ENCODE measurements at regions not wholly inside any gene's neighbourhood (a gene's known extent, or its start where the extent isn't known, plus 50 kb on each side); places are given as distances from the start of the nearest gene placed in this dataset.

GRCh38 chr4:128718768-128719167 is 90.7 kb upstream of the JADE1 start:
- no peak overlapping the region for H3K9ac ChIP-seq (ENCODE audit: low read length)
- H3K4me1 ChIP-seq (ENCODE audit: control insufficient read depth, low read depth, low read length) = peaks cover 4% of the 10 kb centered on the region

GRCh38 chr4:128716338-128716737 is 93.2 kb upstream of the JADE1 start:
- Histone ChIP-seq H3K9me3 (ENCODE audit: control insufficient read depth, low read depth, low read length) (no peaks in the 10 kb centered on the region), H3K36me3 (ENCODE audit: control insufficient read depth, low read depth, low read length) (no peaks in the 10 kb centered on the region), H3K27me3 (ENCODE audit: control insufficient read depth, insufficient read depth, low read length) (no peaks in the 10 kb centered on the region), H3K4me1 (ENCODE audit: control insufficient read depth, low read depth, low read length) (peaks cover 4% of the 10 kb centered on the region), H3K4me3 (ENCODE audit: low read length) (no peak overlapping the region), H3K27ac (ENCODE audit: low read length) (no peak overlapping the region), H3K9ac (ENCODE audit: low read length) (no peak overlapping the region)

More at GRCh38 chr4:128718768-128719167, 90.7 kb upstream of the JADE1 start:
- Histone ChIP-seq H3K36me3 (ENCODE audit: control insufficient read depth, low read depth, low read length) (no peaks in the 10 kb centered on the region), H3K4me3 (ENCODE audit: low read length) (no peak overlapping the region), H3K9me3 (ENCODE audit: control insufficient read depth, low read depth, low read length) (no peaks in the 10 kb centered on the region), H3K27me3 (ENCODE audit: control insufficient read depth, insufficient read depth, low read length) (no peaks in the 10 kb centered on the region), H3K27ac (ENCODE audit: low read length) (no peak overlapping the region)

- Histone ChIP-seq H3K4me1 (ENCODE audit: control insufficient read depth, low read depth, low read length) (peaks cover 4% of the 10 kb centered on the region), H3K9ac (ENCODE audit: low read length) (no peak overlapping the region), H3K27ac (ENCODE audit: low read length) (no peak overlapping the region), H3K4me3 (ENCODE audit: low read length) (no peak overlapping the region), H3K36me3 (ENCODE audit: control insufficient read depth, low read depth, low read length) (no peaks in the 10 kb centered on the region), H3K9me3 (ENCODE audit: control insufficient read depth, low read depth, low read length) (no peaks in the 10 kb centered on the region), H3K27me3 (ENCODE audit: control insufficient read depth, insufficient read depth, low read length) (no peaks in the 10 kb centered on the region)
Observed at GRCh38 chr4:128715616-128716015, 93.9 kb upstream of the JADE1 start.

- H3K9me3 ChIP-seq (ENCODE audit: control insufficient read depth, low read depth, low read length) = no peaks in the 10 kb centered on the region
- no peak overlapping the region for H3K4me3 ChIP-seq (ENCODE audit: low read length)
- H3K4me1 ChIP-seq (ENCODE audit: control insufficient read depth, low read depth, low read length) = peaks cover 7% of the 10 kb centered on the region
- H3K36me3 ChIP-seq (ENCODE audit: control insufficient read depth, low read depth, low read length) = no peaks in the 10 kb centered on the region
- H3K27me3 ChIP-seq (ENCODE audit: control insufficient read depth, insufficient read depth, low read length) = no peaks in the 10 kb centered on the region
- no peak overlapping the region for H3K9ac ChIP-seq (ENCODE audit: low read length)
- no peak overlapping the region for H3K27ac ChIP-seq (ENCODE audit: low read length)
Observed at GRCh38 chr4:128711361-128711760, 98.1 kb upstream of the JADE1 start.

DNA sequence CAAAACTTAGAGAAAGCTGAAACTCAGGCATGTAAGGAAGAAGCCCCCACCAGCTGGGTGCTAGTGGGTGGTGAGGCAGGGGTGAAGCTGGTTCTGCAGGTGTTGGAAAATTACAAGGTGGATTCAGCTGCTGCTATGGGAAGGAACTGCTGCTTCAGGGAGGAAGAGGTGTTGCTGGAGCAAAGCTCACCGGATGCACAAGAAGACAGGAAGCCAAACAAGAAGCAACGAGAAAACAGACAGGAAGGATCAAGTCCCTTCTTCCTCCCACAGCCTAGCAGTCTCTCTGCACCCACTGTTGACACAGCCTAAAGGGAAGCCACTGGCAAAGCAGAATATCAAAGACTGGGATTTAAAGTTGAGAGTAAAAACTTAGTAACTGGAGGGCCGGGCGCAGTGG is 100.2 kb upstream of the JADE1 start:
- Histone ChIP-seq H3K4me1 (ENCODE audit: control insufficient read depth, low read depth, low read length) (peaks cover 7% of the 10 kb centered on the region), H3K4me3 (ENCODE audit: low read length) (no peak overlapping the region), H3K27ac (ENCODE audit: low read length) (no peak overlapping the region), H3K9ac (ENCODE audit: low read length) (no peak overlapping the region), H3K27me3 (ENCODE audit: control insufficient read depth, insufficient read depth, low read length) (no peaks in the 10 kb centered on the region), H3K9me3 (ENCODE audit: control insufficient read depth, low read depth, low read length) (no peaks in the 10 kb centered on the region), H3K36me3 (ENCODE audit: control insufficient read depth, low read depth, low read length) (no peaks in the 10 kb centered on the region)

- H3K27ac ChIP-seq (ENCODE audit: low read length) = no peak overlapping the region
Observed at GRCh38 chr4:128707864-128708263, 101.6 kb upstream of the JADE1 start.

GRCh38 chr4:128703948-128704347 is 105.6 kb upstream of the JADE1 start:
- H3K27me3 ChIP-seq (ENCODE audit: control insufficient read depth, insufficient read depth, low read length) = no peaks in the 10 kb centered on the region
- no peaks in the 10 kb centered on the region for H3K36me3 ChIP-seq (ENCODE audit: control insufficient read depth, low read depth, low read length)
- H3K4me3 ChIP-seq (ENCODE audit: low read length) = no peak overlapping the region
- H3K27ac ChIP-seq (ENCODE audit: low read length) = no peak overlapping the region
- no peaks in the 10 kb centered on the region for H3K9me3 ChIP-seq (ENCODE audit: control insufficient read depth, low read depth, low read length)
- H3K9ac ChIP-seq (ENCODE audit: low read length) = no peak overlapping the region
- H3K4me1 ChIP-seq (ENCODE audit: control insufficient read depth, low read depth, low read length) = no peaks in the 10 kb centered on the region

More at GRCh38 chr4:128707864-128708263, 101.6 kb upstream of the JADE1 start:
- Histone ChIP-seq H3K9ac (ENCODE audit: low read length) (no peak overlapping the region), H3K36me3 (ENCODE audit: control insufficient read depth, low read depth, low read length) (no peaks in the 10 kb centered on the region), H3K27me3 (ENCODE audit: control insufficient read depth, insufficient read depth, low read length) (no peaks in the 10 kb centered on the region), H3K4me3 (ENCODE audit: low read length) (no peak overlapping the region), H3K9me3 (ENCODE audit: control insufficient read depth, low read depth, low read length) (no peaks in the 10 kb centered on the region), H3K4me1 (ENCODE audit: control insufficient read depth, low read depth, low read length) (peaks cover 3% of the 10 kb centered on the region)

- Histone ChIP-seq H3K27ac (ENCODE audit: low read length) (no peak overlapping the region), H3K36me3 (ENCODE audit: control insufficient read depth, low read depth, low read length) (no peaks in the 10 kb centered on the region), H3K27me3 (ENCODE audit: control insufficient read depth, insufficient read depth, low read length) (no peaks in the 10 kb centered on the region)
Observed at GRCh38 chr4:128700659-128701350, 108.7 kb upstream of the JADE1 start.

DNA sequence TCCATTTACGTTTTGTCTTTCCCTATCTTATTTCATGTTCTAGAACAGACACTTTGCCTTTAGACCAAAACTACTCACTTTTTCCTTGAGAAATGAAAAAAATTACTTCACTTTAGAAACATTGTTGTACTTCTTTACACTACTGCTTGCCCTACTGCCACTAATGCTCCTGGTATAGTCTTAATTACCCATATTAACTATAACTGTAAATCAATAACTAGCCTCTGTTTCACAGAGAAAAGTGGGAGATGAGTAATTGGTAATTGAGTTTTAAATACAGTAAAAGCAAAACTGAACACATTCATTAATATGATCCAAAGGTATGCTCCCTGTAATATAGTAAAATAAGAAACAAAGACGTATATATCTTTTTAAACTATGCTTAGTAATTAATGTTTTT is 111.1 kb upstream of the JADE1 start:
- Histone ChIP-seq H3K9me3 (ENCODE audit: control insufficient read depth, low read depth, low read length) (no peaks in the 10 kb centered on the region), H3K9ac (ENCODE audit: low read length) (no peak overlapping the region), H3K27me3 (ENCODE audit: control insufficient read depth, insufficient read depth, low read length) (no peaks in the 10 kb centered on the region), H3K4me1 (ENCODE audit: control insufficient read depth, low read depth, low read length) (no peaks in the 10 kb centered on the region), H3K4me3 (ENCODE audit: low read length) (no peak overlapping the region), H3K36me3 (ENCODE audit: control insufficient read depth, low read depth, low read length) (no peaks in the 10 kb centered on the region), H3K27ac (ENCODE audit: low read length) (no peak overlapping the region)

More at GRCh38 chr4:128700659-128701350, 108.7 kb upstream of the JADE1 start:
- Histone ChIP-seq H3K9ac (ENCODE audit: low read length) (no peak overlapping the region), H3K9me3 (ENCODE audit: control insufficient read depth, low read depth, low read length) (no peaks in the 10 kb centered on the region), H3K4me1 (ENCODE audit: control insufficient read depth, low read depth, low read length) (no peaks in the 10 kb centered on the region), H3K4me3 (ENCODE audit: low read length) (no peak overlapping the region)

- Histone ChIP-seq H3K27ac (ENCODE audit: low read length) (no peak overlapping the region), H3K4me1 (ENCODE audit: control insufficient read depth, low read depth, low read length) (no peaks in the 10 kb centered on the region), H3K9me3 (ENCODE audit: control insufficient read depth, low read depth, low read length) (no peaks in the 10 kb centered on the region), H3K9ac (ENCODE audit: low read length) (no peak overlapping the region), H3K4me3 (ENCODE audit: low read length) (no peak overlapping the region), H3K27me3 (ENCODE audit: control insufficient read depth, insufficient read depth, low read length) (no peaks in the 10 kb centered on the region), H3K36me3 (ENCODE audit: control insufficient read depth, low read depth, low read length) (no peaks in the 10 kb centered on the region)
Observed at GRCh38 chr4:128697323-128697722, 112.2 kb upstream of the JADE1 start.

GRCh38 chr4:128690011-128690410 is 119.5 kb upstream of the JADE1 start:
- H3K27ac ChIP-seq (ENCODE audit: low read length) = no peak overlapping the region

DNA sequence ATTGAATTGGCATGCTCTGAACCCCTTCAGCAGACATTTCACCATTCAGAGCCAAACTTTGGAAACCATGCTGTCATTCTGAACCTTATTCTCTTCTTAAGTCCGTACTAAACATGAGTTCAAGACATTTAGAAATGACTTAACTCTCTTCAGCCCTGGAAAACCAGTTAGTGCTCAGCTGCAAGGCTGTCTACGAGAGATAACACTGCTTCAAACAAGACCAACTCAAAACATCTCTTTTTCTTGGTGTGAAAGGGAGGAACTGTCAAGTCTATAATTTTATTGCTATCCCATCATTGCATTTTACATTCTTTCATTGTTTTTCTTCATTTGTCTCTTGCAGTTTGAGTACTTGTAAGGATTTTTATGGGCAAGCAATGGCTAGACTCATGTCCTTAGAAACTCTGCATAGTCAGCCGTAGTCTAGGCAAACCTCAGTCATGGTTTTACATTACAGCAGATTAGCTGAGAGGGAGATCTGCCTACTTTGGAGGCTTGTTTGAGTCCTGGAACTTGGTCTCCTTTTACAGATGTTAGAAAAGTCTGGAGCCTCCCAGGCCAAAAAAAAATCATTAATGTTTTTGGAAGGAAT is 120.6 kb upstream of the JADE1 start:
- H3K4me1 ChIP-seq (ENCODE audit: control insufficient read depth, low read depth, low read length) = peaks cover 35% of the 10 kb centered on the region
- no peaks in the 10 kb centered on the region for H3K27me3 ChIP-seq (ENCODE audit: control insufficient read depth, insufficient read depth, low read length)
- H3K4me3 ChIP-seq (ENCODE audit: low read length) = no peak overlapping the region
- no peaks in the 10 kb centered on the region for H3K36me3 ChIP-seq (ENCODE audit: control insufficient read depth, low read depth, low read length)
- no peak overlapping the region for H3K27ac ChIP-seq (ENCODE audit: low read length)
- no peaks in the 10 kb centered on the region for H3K9me3 ChIP-seq (ENCODE audit: control insufficient read depth, low read depth, low read length)
- no peak overlapping the region for H3K9ac ChIP-seq (ENCODE audit: low read length)

More at GRCh38 chr4:128690011-128690410, 119.5 kb upstream of the JADE1 start:
- Histone ChIP-seq H3K27me3 (ENCODE audit: control insufficient read depth, insufficient read depth, low read length) (no peaks in the 10 kb centered on the region), H3K9ac (ENCODE audit: low read length) (no peak overlapping the region), H3K4me3 (ENCODE audit: low read length) (no peak overlapping the region), H3K9me3 (ENCODE audit: control insufficient read depth, low read depth, low read length) (no peaks in the 10 kb centered on the region), H3K4me1 (ENCODE audit: control insufficient read depth, low read depth, low read length) (peaks cover 27% of the 10 kb centered on the region), H3K36me3 (ENCODE audit: control insufficient read depth, low read depth, low read length) (no peaks in the 10 kb centered on the region)
